T-cell (primary cell): ENCODE measurements at regions not wholly inside any gene's neighbourhood (a gene's known extent, or its start where the extent isn't known, plus 50 kb on each side); places are given as distances from the start of the nearest gene placed in this dataset.

Experiments used
- ATAC-seq, 4 experiments: fragments of 200-7000 bp in 3 of 4; fragments of 150-1000 bp in 1 of 4; cut with Tn5 transposase; replicated peaks in 1 of 4; 1 replicate in 3 of 4; 2 replicates in 1 of 4; pipeline ENCODE4 v1.10.0; 2021; ENCODE audit warnings: moderate library complexity in 3 of 4, mild to moderate bottlenecking in 2 of 4, moderate number of reproducible peaks in 1 of 4
- CTCF ChIA-PET, 2 donors: fragments of 300-600 bp; sonication (Branson Sonifier 250); formaldehyde crosslinking; loops; one replicate each; lab custom pipeline; 2022; ENCODE audit warnings: antibody characterized with exemption in 2 of 2; lab: Charles Lee
- POLR2A ChIA-PET, 2 donors: fragments of 300-600 bp; sonication (Branson Sonifier 250); formaldehyde crosslinking; loops; one replicate each; lab custom pipeline; 2022; ENCODE audit warnings: antibody characterized with exemption in 2 of 2; lab: Charles Lee
- DNase-seq, 35 experiments: peaks; one replicate each; pipeline versions ENCODE4 v3.0.0 to v3.0.0-alpha.2; 2013 to 2023
- H3K27ac ChIP-seq: one replicate; pipeline ENCODE4 v1.5.1; 2013; ENCODE audit warnings: low read length
- H3K27me3 ChIP-seq, 2 experiments: replicated peaks in 1 of 2; 1 replicate in 1 of 2; 2 replicates in 1 of 2; pipeline versions ENCODE4 v1.6.1 to v1.7.0; 2013; ENCODE audit warnings: low read length in 1 of 2, mixed read lengths in 1 of 2; ENCODE audit not compliant: control insufficient read depth in 2 of 2, insufficient read depth in 2 of 2; ENCODE audit errors: extremely low read depth in 1 of 2
- H3K36me3 ChIP-seq, 2 donors: 1 replicate in 1 of 2; 2 replicates in 1 of 2; pipeline versions ENCODE4 v1.6.1 to v1.7.0; 2013; ENCODE audit warnings: low read length in 1 of 2; ENCODE audit not compliant: control insufficient read depth in 2 of 2, insufficient read depth in 1 of 2; ENCODE audit errors: extremely low read depth in 1 of 2
- H3K4me1 ChIP-seq, 2 experiments: 1 replicate in 1 of 2; 2 replicates in 1 of 2; pipeline versions ENCODE4 v1.6.1 to v1.7.0; 2013; ENCODE audit warnings: low read length in 2 of 2, mixed read lengths in 1 of 2; ENCODE audit not compliant: insufficient read depth in 2 of 2, control insufficient read depth in 1 of 2; ENCODE audit errors: extremely low read depth in 1 of 2
- H3K4me3 ChIP-seq, 2 donors: 1 replicate in 1 of 2; 2 replicates in 1 of 2; pipeline versions ENCODE4 v1.5.1 to v1.7.0; 2013; ENCODE audit warnings: mild to moderate bottlenecking in 2 of 2, low read length in 1 of 2, moderate library complexity in 1 of 2; ENCODE audit not compliant: control insufficient read depth in 1 of 2; ENCODE audit errors: extremely low read depth in 1 of 2
- H3K9me3 ChIP-seq: 2 replicates; pipeline ENCODE4 v1.7.0; 2013
- H3K27ac Mint-ChIP-seq, 2 donors: one replicate each; pipeline ENCODE4 v1.8.0; 2020 to 2021; ENCODE audit warnings: mild to moderate bottlenecking in 2 of 2, mixed read lengths in 2 of 2
- H3K27me3 Mint-ChIP-seq, 2 donors: one replicate each; pipeline ENCODE4 v1.8.0; 2021 to 2022; ENCODE audit warnings: mixed read lengths in 2 of 2
- H3K36me3 Mint-ChIP-seq: one replicate; pipeline ENCODE4 v1.8.0; 2021; ENCODE audit warnings: mixed read lengths
- H3K4me1 Mint-ChIP-seq, 3 donors: one replicate each; pipeline ENCODE4 v1.8.0; 2020 to 2022; ENCODE audit warnings: mixed read lengths in 3 of 3, mild to moderate bottlenecking in 1 of 3
- H3K4me3 Mint-ChIP-seq, 3 donors: one replicate each; pipeline ENCODE4 v1.8.0; 2020 to 2022; ENCODE audit warnings: mild to moderate bottlenecking in 3 of 3, mixed read lengths in 3 of 3, moderate library complexity in 3 of 3
- H3K9me3 Mint-ChIP-seq, 3 donors: one replicate each; pipeline ENCODE4 v1.8.0; 2020 to 2022; ENCODE audit warnings: mixed read lengths in 3 of 3
- WGBS: methylation state at CpG from one replicate; pipeline ENCODE4 v1.1.5; 2013; ENCODE audit warnings: missing lambda C conversion rate; ENCODE audit not compliant: insufficient coverage; 5-methylcytosine and 5-hydroxymethylcytosine counted together

GRCh38 chrY:12981074-12981473, 76.4 kb downstream of the DDX3Y start:
- ChIA-PET POLR2A (no interaction called here), CTCF (no interaction called here)
- Histone ChIP-seq H3K36me3 (no peaks in the 10 kb centered on the region), H3K27me3 (no peaks in the 10 kb centered on the region), H3K4me1 (no peaks in the 10 kb centered on the region), H3K4me3 (no peak overlapping the region), H3K27ac (no peak overlapping the region), H3K9me3 (no peaks in the 10 kb centered on the region)
- Mint-ChIP-seq H3K36me3 (no peaks in the 10 kb centered on the region), H3K27ac (no peak overlapping the region), H3K4me3 (no peak overlapping the region), H3K27me3 (no peaks in the 10 kb centered on the region), H3K9me3 (no peaks in the 10 kb centered on the region), H3K4me1 (no peaks in the 10 kb centered on the region)
- DNase-seq (no peak), ATAC-seq (no peak)
- 60% methylated on average over 1 of the region's 2 CpGs for WGBS

GRCh38 chrY:12982249-12982829, 77.7 kb downstream of the DDX3Y start:
- no peak overlapping the region for H3K4me3 Mint-ChIP-seq
- DNase-seq (no peak), ATAC-seq (no peak)
- Histone ChIP-seq H3K36me3 (no peaks in the 10 kb centered on the region), H3K9me3 (no peaks in the 10 kb centered on the region), H3K4me3 (no peak overlapping the region), H3K4me1 (no peaks in the 10 kb centered on the region), H3K27me3 (no peaks in the 10 kb centered on the region), H3K27ac (no peak overlapping the region)
- WGBS = 100% methylated on average over 1 of the region's 2 CpGs
- no peaks in the 10 kb centered on the region for H3K27me3 Mint-ChIP-seq
- ChIA-PET POLR2A (no interaction called here), CTCF (no interaction called here)
- no peaks in the 10 kb centered on the region for H3K9me3 Mint-ChIP-seq
- H3K4me1 Mint-ChIP-seq = no peaks in the 10 kb centered on the region
- no peak overlapping the region for H3K27ac Mint-ChIP-seq
- H3K36me3 Mint-ChIP-seq = no peaks in the 10 kb centered on the region

DNA sequence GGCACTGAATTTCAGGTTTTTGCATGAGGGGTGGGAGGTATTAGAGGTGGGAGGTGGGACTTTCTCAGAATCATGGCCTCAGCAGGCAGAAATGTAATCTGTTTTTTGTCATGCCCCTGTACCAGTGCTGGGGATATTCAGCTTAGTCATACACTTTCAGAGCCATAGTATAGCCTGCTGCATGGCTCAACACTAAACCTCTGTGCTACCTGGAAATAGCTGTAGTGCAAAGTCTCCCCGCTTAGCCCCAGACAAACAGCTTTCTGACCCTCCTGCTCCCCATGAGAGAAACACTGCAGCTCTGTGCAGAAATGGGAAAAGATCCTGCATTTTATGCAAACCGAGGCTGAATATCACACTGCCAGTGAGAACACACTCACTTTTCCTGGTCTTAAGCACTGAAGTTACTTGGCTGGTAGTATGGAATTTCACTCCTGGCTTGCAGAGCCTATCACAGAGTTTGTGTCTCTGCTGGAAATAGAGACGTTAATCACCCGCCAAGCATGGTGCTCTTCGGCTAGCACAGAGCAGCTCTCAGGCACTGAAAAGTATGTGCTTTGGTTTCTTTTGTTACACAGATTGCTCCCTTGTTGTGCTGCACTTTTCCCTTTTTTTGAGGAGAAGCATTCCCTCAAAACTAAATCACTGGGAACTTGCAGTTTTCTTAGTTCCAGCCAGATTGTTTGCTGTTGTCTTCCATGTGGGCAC, 80.1 kb downstream of the DDX3Y start:
- Histone ChIP-seq H3K4me1 (no peaks in the 10 kb centered on the region), H3K36me3 (no peaks in the 10 kb centered on the region), H3K4me3 (no peak overlapping the region), H3K27me3 (no peaks in the 10 kb centered on the region), H3K9me3 (no peaks in the 10 kb centered on the region), H3K27ac (no peak overlapping the region)
- Mint-ChIP-seq H3K4me3 (no peak overlapping the region), H3K36me3 (no peaks in the 10 kb centered on the region), H3K27ac (no peak overlapping the region), H3K4me1 (no peaks in the 10 kb centered on the region), H3K9me3 (no peaks in the 10 kb centered on the region), H3K27me3 (no peaks in the 10 kb centered on the region)
- DNase-seq (no peak), ATAC-seq (no peak)
- POLR2A ChIA-PET = no interaction called here
- CTCF ChIA-PET = no interaction called here
- WGBS = 100% methylated on average over 1 of the region's 5 CpGs

DNA sequence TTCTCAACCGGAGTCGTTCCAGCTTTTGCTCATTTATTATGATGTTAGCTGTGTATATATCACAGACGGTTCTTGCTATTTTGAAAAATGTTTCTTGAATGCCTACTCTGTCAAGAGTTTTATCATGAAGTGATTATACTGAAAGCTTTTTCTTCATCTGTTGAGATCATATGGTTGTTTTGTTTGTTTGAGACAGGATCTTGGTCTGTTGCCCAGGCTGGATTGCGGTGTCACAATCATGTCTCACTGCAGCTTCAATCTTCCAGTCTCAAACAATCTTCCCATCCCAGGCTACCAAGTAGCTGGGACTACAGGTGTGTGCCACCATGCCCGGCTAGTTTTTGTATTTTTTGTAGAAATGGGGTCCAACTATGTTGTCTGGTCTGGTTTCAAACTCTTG, 112.8 kb downstream of the DDX3Y start:
- H3K4me1 Mint-ChIP-seq = peaks cover 0 to 31% (median 0%) of the 10 kb centered on the region in 3 donors
- ATAC-seq (no peak), DNase-seq (no peak)
- Histone ChIP-seq H3K27me3 (no peaks in the 10 kb centered on the region), H3K36me3 (no peaks in the 10 kb centered on the region), H3K4me3 (no peak overlapping the region), H3K27ac (no peak overlapping the region), H3K4me1 (peaks cover 0 to 3% of the 10 kb centered on the region in 2 experiments), H3K9me3 (no peaks in the 10 kb centered on the region)
- no peaks in the 10 kb centered on the region for H3K27me3 Mint-ChIP-seq
- no peaks in the 10 kb centered on the region for H3K36me3 Mint-ChIP-seq
- no CpG with 5 or more reads among the region's 5 CpGs for WGBS
- H3K27ac Mint-ChIP-seq = peak overlapping the region in 1 of 2 donors; percentile 11
- CTCF ChIA-PET = no interaction called here
- POLR2A ChIA-PET = no interaction called here
- no peaks in the 10 kb centered on the region for H3K9me3 Mint-ChIP-seq
- no peak overlapping the region for H3K4me3 Mint-ChIP-seq

- Histone ChIP-seq H3K4me1 (peaks cover 0 to 3% of the 10 kb centered on the region in 2 experiments), H3K36me3 (no peaks in the 10 kb centered on the region), H3K4me3 (no peak overlapping the region), H3K27ac (no peak overlapping the region), H3K27me3 (no peaks in the 10 kb centered on the region), H3K9me3 (no peaks in the 10 kb centered on the region)
- ChIA-PET POLR2A (no interaction called here), CTCF (no interaction called here)
- no CpG with 5 or more reads among the region's 3 CpGs for WGBS
- Mint-ChIP-seq H3K27ac (peak overlapping the region in 1 of 2 donors; percentile 15), H3K27me3 (no peaks in the 10 kb centered on the region), H3K36me3 (no peaks in the 10 kb centered on the region), H3K9me3 (no peaks in the 10 kb centered on the region), H3K4me3 (no peak overlapping the region), H3K4me1 (peaks cover 0 to 31% (median 0%) of the 10 kb centered on the region in 3 donors)
- DNase-seq (no peak), ATAC-seq (no peak)
Observed at GRCh38 chrY:13019486-13019885, 114.8 kb downstream of the DDX3Y start.

DNA sequence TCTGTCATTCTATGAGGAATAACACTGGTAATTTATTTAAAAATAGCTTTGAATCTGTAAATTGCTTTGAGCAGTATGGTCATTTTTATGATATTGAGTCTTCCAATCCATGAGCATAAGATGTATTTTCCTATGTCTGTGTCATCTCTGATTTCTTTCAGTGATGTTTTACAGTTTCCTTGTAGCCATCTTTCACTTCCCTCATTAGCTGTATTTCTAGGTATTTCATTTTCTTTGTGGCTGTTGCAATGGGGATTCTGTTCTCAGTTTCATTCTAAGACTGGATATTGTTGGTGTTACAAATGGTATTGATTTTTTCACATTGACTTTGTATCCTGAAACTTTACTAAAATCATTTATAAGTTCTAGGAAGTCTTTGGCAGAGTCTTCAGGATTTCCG, 116.2 kb downstream of the DDX3Y start:
- ATAC-seq (no peak), DNase-seq (no peak)
- Histone ChIP-seq H3K27ac (no peak overlapping the region), H3K4me1 (no peaks in the 10 kb centered on the region), H3K27me3 (no peaks in the 10 kb centered on the region), H3K4me3 (no peak overlapping the region), H3K36me3 (no peaks in the 10 kb centered on the region), H3K9me3 (no peaks in the 10 kb centered on the region)
- ChIA-PET CTCF (no interaction called here), POLR2A (no interaction called here)
- peak overlapping the region in 1 of 2 donors; percentile 57 for H3K27ac Mint-ChIP-seq
- no peaks in the 10 kb centered on the region for H3K27me3 Mint-ChIP-seq
- WGBS = no CpG with 5 or more reads among the region's 1 CpG
- no peaks in the 10 kb centered on the region for H3K36me3 Mint-ChIP-seq
- peaks cover 0 to 31% (median 0%) of the 10 kb centered on the region in 3 donors for H3K4me1 Mint-ChIP-seq
- no peaks in the 10 kb centered on the region for H3K9me3 Mint-ChIP-seq
- no peak overlapping the region for H3K4me3 Mint-ChIP-seq
